Heart right ventricle (tissue), 16 donors: ENCODE measurements at regions not wholly inside any gene's neighbourhood (a gene's known extent, or its start where the extent isn't known, plus 50 kb on each side); places are given as distances from the start of the nearest gene placed in this dataset.

Source experiments
- ATAC-seq, 8 donors: fragments of 200-7000 bp; cut with Tn5 transposase; one replicate each; pipeline ENCODE4 v1.9.1; 2020; ENCODE audit warnings: mild to moderate bottlenecking in 8 of 8, moderate library complexity in 8 of 8, moderate number of reproducible peaks in 1 of 8
- DNase-seq, 2 donors: peaks; one replicate each; pipeline ENCODE4 v3.0.0-alpha.2; 2020
- H3K27ac ChIP-seq, 10 donors: fragments of 200-600 bp; sonication (generic) in 2 of 10; one replicate each; pipeline versions ENCODE4 v1.5.0 to v1.8.0; 2020 to 2022; ENCODE audit warnings: mild to moderate bottlenecking in 3 of 10
- H3K27me3 ChIP-seq, 7 donors: fragments of 200-600 bp; one replicate each; pipeline ENCODE4 v1.8.0; 2021 to 2022; ENCODE audit warnings: mild to moderate bottlenecking in 2 of 7
- H3K36me3 ChIP-seq, 9 donors: fragments of 200-600 bp; sonication (generic) in 1 of 9; one replicate each; pipeline versions ENCODE4 v1.5.0 to v1.8.0; 2020 to 2022; ENCODE audit warnings: mild to moderate bottlenecking in 2 of 9
- H3K4me1 ChIP-seq, 9 donors: fragments of 200-600 bp; sonication (generic) in 1 of 9; one replicate each; pipeline versions ENCODE4 v1.5.0 to v1.8.0; 2020 to 2022; ENCODE audit warnings: mild to moderate bottlenecking in 4 of 9
- H3K4me3 ChIP-seq, 10 donors: fragments of 200-600 bp; sonication (generic) in 2 of 10; one replicate each; pipeline versions ENCODE4 v1.5.0 to v1.8.0; 2020 to 2022; ENCODE audit warnings: mild to moderate bottlenecking in 7 of 10, moderate library complexity in 2 of 10
- H3K9me3 ChIP-seq, 11 donors: fragments of 200-600 bp in 10 of 11; sonication (generic) in 2 of 11; one replicate each; pipeline versions ENCODE4 v1.5.0 to v1.8.0; 2013 to 2022; ENCODE audit warnings: mild to moderate bottlenecking in 2 of 11, control low read depth in 1 of 11, moderate library complexity in 1 of 11
- WGBS, 2 donors: extraction: QIAGEN DNeasy Blood & Tissue Kit; methylation state at CpG; one replicate each; pipeline ENCODE4 v1.1.7; 2013; ENCODE audit warnings: inconsistent platforms in 1 of 2; 5-methylcytosine and 5-hydroxymethylcytosine counted together
- intact Hi-C, 10 donors: fragments of 100-400 bp; cut with DNase I; formaldehyde crosslinking; loops; one replicate each; pipeline versions ENCODE4 v1.11.1 to v1.14.2; 2022
- TF ChIP-seq, protein P1 (sequence below), 9 donors: fragments of 200-600 bp; sonication (generic) in 2 of 9; IDR thresholded peaks; one replicate each; pipeline versions ENCODE4 v1.5.0 to v1.8.0; 2021 to 2022; ENCODE audit warnings: antibody characterized with exemption in 9 of 9, mild to moderate bottlenecking in 5 of 9, moderate library complexity in 1 of 9
- donor health status: Arrhythmogenic right ventricular cardiomyopathy.
- donor health status: ischemic (EF 13 %, LVEDD 7.1; RV severe dilation, severe dysfunction).
- donor health status: healthy with polysubstance abuse.
- donor health status: DM: no; HTN: yes; CAD: no.
- donor health status: DM: no; HTN: no; CAD: no.
- donor health status: ischemic (EF 25% LVEDD 6.9; RV normal size, moderate dysfunction).
- donor health status: ischemic (EF 25% LVEDD 5.7; RV mildly dilated, moderate dysfunction).
- donor health status: healthy.
- donor health status: DM: yes; HTN: yes; CAD: no.
- donor health status: Ischemic cardiomyopathy.
- donor health status: ischemic (EF 35%, LVEDD 5.7; RV mildly dilated, moderate dysfunction).
- donor health status: nonischemic (EF 11% LVEDD 7.7; RV severe dilation, severe dysfunction).
- donor health status: DM: yes; HTN: yes; CAD: no.
- donor health status: PGD.
- donor health status: ischemic (EF 29% LVEDD 5.4; RV normal size, mild dysfunction).
- donor health status: nonischemic (EF 23%, LVEDD 6.1; RV moderate dilation, normal function).

- TF ChIP-seq, protein P1, sequence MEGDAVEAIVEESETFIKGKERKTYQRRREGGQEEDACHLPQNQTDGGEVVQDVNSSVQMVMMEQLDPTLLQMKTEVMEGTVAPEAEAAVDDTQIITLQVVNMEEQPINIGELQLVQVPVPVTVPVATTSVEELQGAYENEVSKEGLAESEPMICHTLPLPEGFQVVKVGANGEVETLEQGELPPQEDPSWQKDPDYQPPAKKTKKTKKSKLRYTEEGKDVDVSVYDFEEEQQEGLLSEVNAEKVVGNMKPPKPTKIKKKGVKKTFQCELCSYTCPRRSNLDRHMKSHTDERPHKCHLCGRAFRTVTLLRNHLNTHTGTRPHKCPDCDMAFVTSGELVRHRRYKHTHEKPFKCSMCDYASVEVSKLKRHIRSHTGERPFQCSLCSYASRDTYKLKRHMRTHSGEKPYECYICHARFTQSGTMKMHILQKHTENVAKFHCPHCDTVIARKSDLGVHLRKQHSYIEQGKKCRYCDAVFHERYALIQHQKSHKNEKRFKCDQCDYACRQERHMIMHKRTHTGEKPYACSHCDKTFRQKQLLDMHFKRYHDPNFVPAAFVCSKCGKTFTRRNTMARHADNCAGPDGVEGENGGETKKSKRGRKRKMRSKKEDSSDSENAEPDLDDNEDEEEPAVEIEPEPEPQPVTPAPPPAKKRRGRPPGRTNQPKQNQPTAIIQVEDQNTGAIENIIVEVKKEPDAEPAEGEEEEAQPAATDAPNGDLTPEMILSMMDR (IDR thresholded peaks at IDR 0.05) = no peak
- 95 to 96% methylated on average over 1 of the region's 1 CpG for WGBS, 2 donors
- Histone ChIP-seq H3K4me1 (peaks cover 0 to 9% (median 0%) of the 10 kb centered on the region in 9 donors), H3K36me3 (no peaks in the 10 kb centered on the region), H3K9me3 (peaks cover 0 to 10% (median 0%) of the 10 kb centered on the region in 11 donors), H3K4me3 (no peak overlapping the region), H3K27ac (no peak overlapping the region), H3K27me3 (peaks cover 0 to 4% (median 0%) of the 10 kb centered on the region in 7 donors)
- DNase-seq = no peak
- intact Hi-C loops = no loop called here
- no peak for ATAC-seq
Observed at GRCh38 chr10:58965855-58966254, 210.6 kb upstream of the PHYHIPL start.

DNA sequence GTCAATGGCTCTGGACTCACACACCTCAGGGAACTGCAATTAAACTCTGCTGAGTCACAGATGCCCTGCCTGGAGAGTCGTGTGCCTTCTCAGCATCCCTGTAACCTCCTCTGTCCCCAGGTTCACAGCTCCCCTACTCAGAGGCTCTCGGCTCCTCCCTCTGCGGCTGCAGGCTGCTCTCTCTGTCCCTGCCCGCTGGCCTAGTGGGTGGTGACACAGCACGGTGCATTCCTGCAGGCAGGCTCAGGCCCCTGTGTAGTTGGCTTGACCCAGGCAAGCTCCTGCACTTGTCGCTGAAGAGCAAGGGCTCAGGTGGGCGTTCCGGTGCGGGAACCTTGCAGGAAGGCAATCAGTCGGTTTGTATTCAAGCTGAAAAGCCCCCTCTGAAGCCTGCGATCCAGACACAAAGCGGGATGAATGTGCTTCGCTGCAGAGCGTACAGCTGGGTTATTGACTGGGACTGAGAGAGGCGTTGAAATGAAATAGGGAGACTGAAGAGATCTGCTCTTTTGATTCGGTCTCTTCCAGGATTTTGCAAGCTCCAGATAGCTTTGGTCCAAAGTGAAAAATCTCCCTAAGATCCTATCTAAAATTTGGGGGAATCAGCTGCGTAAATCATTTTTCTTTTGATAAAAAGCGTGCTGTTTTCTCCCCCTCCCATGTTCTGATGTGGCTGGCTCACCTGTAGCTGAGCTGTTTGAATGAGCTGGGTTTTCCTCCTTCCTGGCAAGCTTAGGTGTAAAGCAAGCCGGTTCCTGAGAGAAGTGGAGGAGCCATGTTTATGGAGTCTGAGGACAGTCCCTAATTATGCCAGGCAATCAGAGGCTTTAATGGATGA lies 208.7 kb upstream of the PHYHIPL start:
- DNase-seq (peak; percentile 8 to 30), ATAC-seq (peak in 7 of 8 donors; percentile 47 to 87 (median 71))
- intact Hi-C loops = no loop called here
- Histone ChIP-seq H3K27me3 (peaks cover 0 to 4% (median 0%) of the 10 kb centered on the region in 7 donors), H3K4me1 (peaks cover 0 to 9% (median 0%) of the 10 kb centered on the region in 9 donors), H3K4me3 (peak overlapping the region in 3 of 10 donors; percentile 2 to 22 (median 10)), H3K27ac (no peak overlapping the region), H3K36me3 (no peaks in the 10 kb centered on the region), H3K9me3 (peaks cover 0 to 3% (median 0%) of the 10 kb centered on the region in 11 donors)
- TF ChIP-seq, protein P1 (IDR thresholded peaks at IDR 0.05) = no peak
- 23 to 26% methylated on average over 19 of the region's 19 CpGs for WGBS, 2 donors

DNA sequence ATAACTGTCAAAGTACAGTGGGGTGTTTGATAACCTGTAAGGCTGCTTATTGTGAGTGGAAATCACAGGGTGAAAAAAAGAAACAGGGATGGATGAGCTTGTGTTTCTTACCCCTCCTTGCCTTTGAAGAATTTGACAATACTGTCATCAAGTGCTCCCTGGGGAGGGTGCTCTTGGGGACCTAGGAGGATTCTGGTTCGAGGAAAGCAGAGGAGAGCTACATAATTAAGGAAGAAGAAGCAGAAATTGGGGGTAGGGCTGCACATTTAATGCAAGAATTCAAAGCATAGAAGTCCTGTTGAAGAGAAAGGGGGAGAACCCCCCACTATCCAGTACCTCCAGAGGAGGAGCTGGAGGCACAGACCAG lies 208.1 kb upstream of the PHYHIPL start:
- Histone ChIP-seq H3K27ac (no peak overlapping the region), H3K27me3 (peaks cover 0 to 4% (median 0%) of the 10 kb centered on the region in 7 donors), H3K36me3 (no peaks in the 10 kb centered on the region), H3K9me3 (peaks cover 0 to 3% (median 0%) of the 10 kb centered on the region in 11 donors), H3K4me3 (no peak overlapping the region), H3K4me1 (peaks cover 0 to 9% (median 0%) of the 10 kb centered on the region in 9 donors)
- DNase-seq (no peak), ATAC-seq (no peak)
- WGBS, 2 donors = 43 to 54% methylated on average over 1 of the region's 1 CpG
- TF ChIP-seq, protein P1 (IDR thresholded peaks at IDR 0.05) = no peak
- intact Hi-C loops = no loop called here

GRCh38 chr10:58969576-58969975 lies 206.9 kb upstream of the PHYHIPL start:
- intact Hi-C loops = no loop called here
- no peak for ATAC-seq

More at GRCh38 chr10:58969576-58969975, 206.9 kb upstream of the PHYHIPL start:
- 60 to 62% methylated on average over 1 of the region's 1 CpG for WGBS, 2 donors
- no peak for DNase-seq
- TF ChIP-seq, protein P1 (IDR thresholded peaks at IDR 0.05) = no peak
- H3K36me3 ChIP-seq = no peaks in the 10 kb centered on the region
- H3K27me3 ChIP-seq = peaks cover 0 to 4% (median 0%) of the 10 kb centered on the region in 7 donors
- no peak overlapping the region for H3K4me3 ChIP-seq
- H3K9me3 ChIP-seq = peaks cover 0 to 3% (median 0%) of the 10 kb centered on the region in 11 donors
- H3K27ac ChIP-seq = no peak overlapping the region
- peaks cover 0 to 9% (median 0%) of the 10 kb centered on the region in 9 donors for H3K4me1 ChIP-seq
